Hepatocyte (in vitro differentiated cells): ENCODE measurements at regions not wholly inside any gene's neighbourhood (a gene's known extent, or its start where the extent isn't known, plus 50 kb on each side); places are given as distances from the start of the nearest gene placed in this dataset.

Experiments
- EZH2 ChIP-seq: fragments of 200-600 bp; sonication (generic); IDR thresholded peaks from 2 replicates; pipeline ENCODE4 v1.6.1; 2016; ENCODE audit warnings: antibody characterized with exemption, mild to moderate bottlenecking, borderline replicate concordance
- TF ChIP-seq, protein P1 (sequence below): fragments of 200-600 bp; sonication (generic); IDR thresholded peaks from 2 replicates; pipeline ENCODE4 v1.5.1; 2016; ENCODE audit warnings: antibody characterized with exemption, mild to moderate bottlenecking; ENCODE audit not compliant: poor library complexity

DNA sequence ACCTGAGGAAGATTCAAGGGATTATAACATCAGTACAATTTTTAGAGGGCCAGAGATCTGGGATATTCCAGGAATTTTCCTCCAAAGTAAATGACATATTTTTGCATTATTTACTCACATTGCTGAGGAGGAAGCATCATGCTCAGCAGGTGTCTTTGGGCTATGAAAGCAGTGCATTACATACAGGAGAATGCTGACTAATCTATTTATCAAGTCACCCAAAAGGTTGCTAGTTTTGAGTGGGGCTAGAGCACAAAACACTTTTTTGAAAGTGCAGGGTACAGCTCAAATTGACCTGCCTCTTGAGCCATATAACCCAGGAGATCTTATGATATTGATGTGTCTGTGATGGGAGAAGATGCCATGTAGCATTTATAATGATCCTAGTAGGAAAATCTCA lies 603.1 kb downstream of the POM121L12 start:
- TF ChIP-seq, protein P1, sequence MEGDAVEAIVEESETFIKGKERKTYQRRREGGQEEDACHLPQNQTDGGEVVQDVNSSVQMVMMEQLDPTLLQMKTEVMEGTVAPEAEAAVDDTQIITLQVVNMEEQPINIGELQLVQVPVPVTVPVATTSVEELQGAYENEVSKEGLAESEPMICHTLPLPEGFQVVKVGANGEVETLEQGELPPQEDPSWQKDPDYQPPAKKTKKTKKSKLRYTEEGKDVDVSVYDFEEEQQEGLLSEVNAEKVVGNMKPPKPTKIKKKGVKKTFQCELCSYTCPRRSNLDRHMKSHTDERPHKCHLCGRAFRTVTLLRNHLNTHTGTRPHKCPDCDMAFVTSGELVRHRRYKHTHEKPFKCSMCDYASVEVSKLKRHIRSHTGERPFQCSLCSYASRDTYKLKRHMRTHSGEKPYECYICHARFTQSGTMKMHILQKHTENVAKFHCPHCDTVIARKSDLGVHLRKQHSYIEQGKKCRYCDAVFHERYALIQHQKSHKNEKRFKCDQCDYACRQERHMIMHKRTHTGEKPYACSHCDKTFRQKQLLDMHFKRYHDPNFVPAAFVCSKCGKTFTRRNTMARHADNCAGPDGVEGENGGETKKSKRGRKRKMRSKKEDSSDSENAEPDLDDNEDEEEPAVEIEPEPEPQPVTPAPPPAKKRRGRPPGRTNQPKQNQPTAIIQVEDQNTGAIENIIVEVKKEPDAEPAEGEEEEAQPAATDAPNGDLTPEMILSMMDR = no peak
- TF ChIP-seq EZH2 = no peak
